Ovary (tissue), 3 donors: ENCODE measurements at regions not wholly inside any gene's neighbourhood (a gene's known extent, or its start where the extent isn't known, plus 50 kb on each side); places are given as distances from the start of the nearest gene placed in this dataset.

Source experiments
- EP300 ChIP-seq: sonication (generic); formaldehyde crosslinking; IDR thresholded peaks from one replicate; pipeline ENCODE4 v1.6.1; 2017; ENCODE audit warnings: antibody characterized with exemption
- POLR2A ChIP-seq: fragments of 450-650 bp; IDR thresholded peaks from one replicate; pipeline ENCODE4 v1.6.1; 2017; ENCODE audit warnings: antibody characterized with exemption, mild to moderate bottlenecking, moderate library complexity
- TF ChIP-seq, protein P1 (sequence below), 3 donors: fragments of 450-650 bp in 2 of 3; fragments of 200-600 bp in 1 of 3; IDR thresholded peaks; one replicate each; pipeline versions ENCODE4 v1.5.1 to v1.8.0; 2016 to 2022; ENCODE audit warnings: antibody characterized with exemption in 3 of 3, mild to moderate bottlenecking in 1 of 3
- donor health status: DM: no; HTN: no; CAD: no.

DNA sequence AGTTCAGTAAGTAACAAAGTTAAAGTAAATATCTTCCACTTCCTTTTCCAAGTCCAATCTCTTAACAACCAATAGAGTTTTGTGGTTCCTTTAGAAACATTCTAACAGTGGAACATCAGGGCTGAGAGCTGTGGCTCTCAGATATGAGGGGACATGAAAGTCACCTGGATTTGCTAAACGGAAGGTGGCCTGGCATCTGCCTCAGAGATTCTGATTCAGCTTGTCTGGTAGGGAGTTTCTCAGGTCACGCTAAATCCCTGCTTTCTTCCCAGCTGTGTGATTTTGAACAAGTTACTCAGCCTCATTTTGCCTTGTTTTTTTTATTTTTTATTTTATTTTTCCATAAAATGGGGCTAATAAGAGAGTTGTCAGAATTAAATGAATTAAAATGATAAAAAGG lies 411.0 kb upstream of the CDH11 start:
- TF ChIP-seq POLR2A (no peak), EP300 (no peak)
- TF ChIP-seq, protein P1, sequence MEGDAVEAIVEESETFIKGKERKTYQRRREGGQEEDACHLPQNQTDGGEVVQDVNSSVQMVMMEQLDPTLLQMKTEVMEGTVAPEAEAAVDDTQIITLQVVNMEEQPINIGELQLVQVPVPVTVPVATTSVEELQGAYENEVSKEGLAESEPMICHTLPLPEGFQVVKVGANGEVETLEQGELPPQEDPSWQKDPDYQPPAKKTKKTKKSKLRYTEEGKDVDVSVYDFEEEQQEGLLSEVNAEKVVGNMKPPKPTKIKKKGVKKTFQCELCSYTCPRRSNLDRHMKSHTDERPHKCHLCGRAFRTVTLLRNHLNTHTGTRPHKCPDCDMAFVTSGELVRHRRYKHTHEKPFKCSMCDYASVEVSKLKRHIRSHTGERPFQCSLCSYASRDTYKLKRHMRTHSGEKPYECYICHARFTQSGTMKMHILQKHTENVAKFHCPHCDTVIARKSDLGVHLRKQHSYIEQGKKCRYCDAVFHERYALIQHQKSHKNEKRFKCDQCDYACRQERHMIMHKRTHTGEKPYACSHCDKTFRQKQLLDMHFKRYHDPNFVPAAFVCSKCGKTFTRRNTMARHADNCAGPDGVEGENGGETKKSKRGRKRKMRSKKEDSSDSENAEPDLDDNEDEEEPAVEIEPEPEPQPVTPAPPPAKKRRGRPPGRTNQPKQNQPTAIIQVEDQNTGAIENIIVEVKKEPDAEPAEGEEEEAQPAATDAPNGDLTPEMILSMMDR (IDR thresholded peaks at IDR 0.05): no peak
